BE2C (cell line): ENCODE measurements at regions not wholly inside any gene's neighbourhood (a gene's known extent, or its start where the extent isn't known, plus 50 kb on each side); places are given as distances from the start of the nearest gene placed in this dataset.
A peak's percentile ranks its signal among the peaks of the same experiment; 100 is the strongest.
"Not testable (repeated sequence)": the region's sequence is repeated elsewhere in the genome, so short reads cannot be mapped to it uniquely, and the experiment has no call there.

Source experiments
- DNase-seq: peaks from one replicate; pipeline ENCODE4 v3.0.0-alpha.2; 2020
- H3K27me3 ChIP-seq: fragments of 250-450 bp; sonication (Bioruptor Pico); 2 replicates; pipeline ENCODE4 v1.5.1; 2020; ENCODE audit warnings: mild to moderate bottlenecking
- H3K36me3 ChIP-seq: fragments of 250-450 bp; sonication (Bioruptor Pico); 2 replicates; pipeline ENCODE4 v1.5.1; 2020; ENCODE audit warnings: mild to moderate bottlenecking
- H3K4me1 ChIP-seq: fragments of 250-450 bp; sonication (Bioruptor Pico); 2 replicates; pipeline ENCODE4 v1.5.1; 2020
- H3K4me3 ChIP-seq: 2 replicates; pipeline ENCODE4 v1.5.1; 2011; ENCODE audit warnings: low read depth, low read length
- H3K9me3 ChIP-seq: fragments of 250-450 bp; sonication (Bioruptor Pico); 2 replicates; pipeline ENCODE4 v1.5.1; 2020
- TF ChIP-seq, protein P1 (sequence below): IDR thresholded peaks from 2 replicates; pipeline ENCODE4 v1.5.1; 2012; ENCODE audit warnings: mild to moderate bottlenecking, low read depth, low read length

DNA sequence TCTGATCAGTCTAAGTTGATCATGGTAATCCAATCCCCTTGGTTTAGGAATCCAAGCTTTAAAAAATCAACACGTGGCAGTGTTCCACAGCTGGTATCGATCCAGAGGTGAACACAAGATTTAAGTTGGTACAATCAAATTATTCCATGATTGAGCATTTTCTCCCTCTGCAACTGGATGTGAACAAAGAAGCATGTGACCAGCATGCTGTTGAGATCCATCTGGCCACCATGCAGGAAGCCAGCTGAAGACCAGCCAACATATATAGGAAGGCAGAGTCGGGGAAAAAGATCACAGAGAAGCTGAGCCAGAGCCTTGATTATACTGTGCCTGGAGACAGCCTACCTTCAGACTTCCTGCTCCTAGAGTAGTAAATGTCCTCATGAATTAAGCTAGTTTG lies 158.3 kb downstream of the SEC23A start:
- Histone ChIP-seq H3K27me3 (no peaks in the 10 kb centered on the region), H3K4me3 (no peak overlapping the region), H3K4me1 (peaks cover 5% of the 10 kb centered on the region), H3K9me3 (no peaks in the 10 kb centered on the region), H3K36me3 (no peaks in the 10 kb centered on the region; the same call in 1 of the 2 replicates)
- TF ChIP-seq, protein P1, sequence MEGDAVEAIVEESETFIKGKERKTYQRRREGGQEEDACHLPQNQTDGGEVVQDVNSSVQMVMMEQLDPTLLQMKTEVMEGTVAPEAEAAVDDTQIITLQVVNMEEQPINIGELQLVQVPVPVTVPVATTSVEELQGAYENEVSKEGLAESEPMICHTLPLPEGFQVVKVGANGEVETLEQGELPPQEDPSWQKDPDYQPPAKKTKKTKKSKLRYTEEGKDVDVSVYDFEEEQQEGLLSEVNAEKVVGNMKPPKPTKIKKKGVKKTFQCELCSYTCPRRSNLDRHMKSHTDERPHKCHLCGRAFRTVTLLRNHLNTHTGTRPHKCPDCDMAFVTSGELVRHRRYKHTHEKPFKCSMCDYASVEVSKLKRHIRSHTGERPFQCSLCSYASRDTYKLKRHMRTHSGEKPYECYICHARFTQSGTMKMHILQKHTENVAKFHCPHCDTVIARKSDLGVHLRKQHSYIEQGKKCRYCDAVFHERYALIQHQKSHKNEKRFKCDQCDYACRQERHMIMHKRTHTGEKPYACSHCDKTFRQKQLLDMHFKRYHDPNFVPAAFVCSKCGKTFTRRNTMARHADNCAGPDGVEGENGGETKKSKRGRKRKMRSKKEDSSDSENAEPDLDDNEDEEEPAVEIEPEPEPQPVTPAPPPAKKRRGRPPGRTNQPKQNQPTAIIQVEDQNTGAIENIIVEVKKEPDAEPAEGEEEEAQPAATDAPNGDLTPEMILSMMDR = no peak
- no peak for DNase-seq

DNA sequence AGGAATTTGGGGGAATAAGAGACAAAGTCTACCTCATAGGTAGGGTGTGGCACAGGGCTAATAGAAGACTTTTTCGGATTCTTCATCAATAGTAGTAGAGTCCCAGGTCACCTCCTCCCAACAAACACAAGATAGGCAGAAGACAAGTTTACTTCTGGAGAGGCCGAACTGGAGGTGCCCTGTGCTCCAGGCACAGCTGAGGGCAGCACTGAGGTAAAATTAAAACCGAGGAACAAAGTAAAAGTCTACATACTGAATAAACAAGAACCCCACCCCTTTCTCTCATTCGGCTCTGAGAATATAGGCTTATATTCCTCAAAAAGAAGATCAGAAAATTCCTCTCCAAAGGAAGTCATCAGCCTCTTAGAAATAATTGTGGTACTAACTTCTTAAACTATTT lies 161.5 kb downstream of the SEC23A start:
- Histone ChIP-seq H3K27me3 (no peaks in the 10 kb centered on the region), H3K9me3 (no peaks in the 10 kb centered on the region), H3K4me3 (no peak overlapping the region), H3K4me1 (peaks cover 5% of the 10 kb centered on the region), H3K36me3 (no peaks in the 10 kb centered on the region; the same call in 1 of the 2 replicates)
- TF ChIP-seq, protein P1 = peak; percentile 8; the same call in 1 of the 2 replicates
- no peak for DNase-seq

DNA sequence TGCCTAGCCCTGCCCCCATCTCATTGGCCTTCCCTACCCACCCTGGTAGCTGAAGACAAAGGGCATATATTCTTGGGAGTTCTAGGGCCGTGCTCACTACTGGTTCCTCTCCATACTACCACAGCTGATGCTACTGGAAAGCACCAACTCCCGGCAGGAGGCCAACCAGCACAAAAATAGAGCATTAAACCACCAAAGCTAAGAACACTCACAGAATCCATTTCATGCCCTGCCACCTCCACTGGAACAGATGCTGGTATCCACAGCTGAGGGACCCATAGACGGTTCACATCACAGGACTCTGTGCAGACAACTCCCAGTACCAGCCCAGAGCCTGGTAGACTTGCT lies 170.4 kb downstream of the SEC23A start:
- not testable (repeated sequence) for H3K9me3 ChIP-seq, H3K4me3 ChIP-seq, H3K27me3 ChIP-seq, DNase-seq, H3K36me3 ChIP-seq, H3K4me1 ChIP-seq

DNA sequence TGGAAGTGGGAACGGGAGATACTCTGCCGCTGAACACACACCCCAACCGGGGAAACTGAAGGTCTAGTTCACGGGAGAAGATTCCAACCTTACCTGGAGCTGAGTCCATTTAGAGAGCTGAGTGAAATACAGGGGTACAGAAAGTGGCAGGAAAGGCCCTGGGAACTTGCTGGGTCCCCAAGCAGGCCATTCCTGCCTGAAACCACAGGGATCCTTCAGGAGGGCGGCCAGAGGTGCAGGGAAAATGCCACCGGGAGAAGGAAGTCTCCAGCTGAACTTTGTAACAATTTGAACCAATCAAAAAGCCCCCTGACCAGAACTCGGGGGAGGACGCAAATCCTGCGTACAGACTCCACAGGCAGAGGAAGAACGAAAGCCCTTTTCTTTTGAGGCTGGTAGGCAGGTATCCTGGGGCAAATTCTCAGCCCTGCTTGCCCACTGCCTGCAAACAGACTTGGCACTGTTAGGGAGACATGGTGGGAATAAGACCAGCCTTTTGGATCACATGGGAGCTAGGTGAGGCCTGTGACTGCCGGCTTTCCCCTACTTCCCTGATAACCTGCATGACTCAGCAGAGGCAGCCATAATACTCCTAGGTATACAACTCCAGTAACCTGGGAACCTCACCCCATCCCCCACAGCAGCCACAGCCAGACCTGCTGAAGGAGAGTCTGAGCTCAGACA lies 170.9 kb downstream of the SEC23A start:
- Histone ChIP-seq H3K4me3 (no peak overlapping the region), H3K27me3 (no peaks in the 10 kb centered on the region), H3K36me3 (no peaks in the 10 kb centered on the region), H3K9me3 (peaks cover 2% of the 10 kb centered on the region; the same call in 1 of the 2 replicates), H3K4me1 (no peaks in the 10 kb centered on the region)
- DNase-seq = no peak
- TF ChIP-seq, protein P1 = no peak

DNA sequence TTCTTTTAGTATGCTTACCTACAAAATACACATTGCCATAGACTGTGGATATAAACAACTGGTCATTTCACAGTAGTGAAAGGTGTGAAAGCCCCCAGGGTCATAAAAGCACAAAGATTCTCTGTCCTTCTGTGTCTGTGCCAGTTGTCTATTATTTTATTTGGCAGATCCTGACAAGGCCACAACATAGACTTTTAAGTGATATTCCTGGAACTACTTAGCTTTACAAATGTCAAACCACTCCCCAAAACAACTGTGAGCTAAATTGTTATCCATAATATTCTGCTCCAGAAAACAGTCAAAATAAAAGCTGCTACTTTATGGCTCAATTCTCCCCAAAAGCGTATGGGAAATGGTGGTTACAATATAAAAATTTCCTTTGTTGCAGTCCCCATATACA lies 172.1 kb downstream of the SEC23A start:
- TF ChIP-seq, protein P1 = no peak
- H3K27me3 ChIP-seq = no peaks in the 10 kb centered on the region
- H3K4me3 ChIP-seq = no peak overlapping the region
- no peaks in the 10 kb centered on the region for H3K4me1 ChIP-seq
- H3K9me3 ChIP-seq = peaks cover 2% of the 10 kb centered on the region; the same call in 1 of the 2 replicates
- DNase-seq = no peak
- H3K36me3 ChIP-seq = no peaks in the 10 kb centered on the region

DNA sequence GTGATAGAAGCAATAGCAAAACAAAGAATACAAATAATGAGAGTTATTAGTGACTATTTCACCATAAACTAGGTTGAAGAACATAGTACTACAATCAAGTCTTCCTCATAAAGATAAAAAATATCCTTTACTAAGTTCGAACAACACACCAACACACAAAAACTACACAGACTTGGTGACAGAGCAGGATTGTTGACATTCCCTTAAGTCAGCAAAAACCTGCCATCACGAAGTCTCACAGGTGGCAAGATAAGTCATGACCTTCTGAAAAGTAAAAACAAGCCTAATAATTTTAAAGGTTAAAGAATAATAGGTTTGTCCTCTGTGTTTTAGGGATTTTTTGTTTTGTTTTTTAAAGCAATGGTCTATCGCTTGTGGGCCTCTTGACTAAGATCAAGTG lies 173.0 kb downstream of the SEC23A start:
- H3K27me3 ChIP-seq = no peaks in the 10 kb centered on the region
- no peaks in the 10 kb centered on the region for H3K4me1 ChIP-seq
- no peak overlapping the region for H3K4me3 ChIP-seq
- peaks cover 2% of the 10 kb centered on the region; the same call in 1 of the 2 replicates for H3K9me3 ChIP-seq
- DNase-seq = no peak
- H3K36me3 ChIP-seq = no peaks in the 10 kb centered on the region
- TF ChIP-seq, protein P1 = no peak
